ENCODE measurements at regions not wholly inside any gene's neighbourhood (a gene's known extent, or its start where the extent isn't known, plus 50 kb on each side); places are given as distances from the start of the nearest gene placed in this dataset.

- Mint-ChIP-seq H3K4me1 (ENCODE audit: low read depth) (no peaks in the 10 kb centered on the region), H3K36me3 (ENCODE audit: insufficient read depth) (no peaks in the 10 kb centered on the region), H3K9me3 (no peaks in the 10 kb centered on the region), H3K4me3 (no peak overlapping the region), H3K27me3 (ENCODE audit: low read depth) (peaks cover 2% of the 10 kb centered on the region)
- ATAC-seq, result no peak
- no peak for DNase-seq
These were observed 514.8 kb upstream of the ADARB2 start for GRCh38 chr10:2252096-2252495.

GRCh38 chr10:2251631-2252030 lies 514.3 kb upstream of the ADARB2 start:
- no peak overlapping the region for H3K4me3 Mint-ChIP-seq
- DNase-seq (no peak), ATAC-seq (no peak)
- H3K27me3 Mint-ChIP-seq (ENCODE audit: low read depth), result peaks cover 2% of the 10 kb centered on the region
- no peaks in the 10 kb centered on the region for H3K4me1 Mint-ChIP-seq (ENCODE audit: low read depth)
- no peaks in the 10 kb centered on the region for H3K36me3 Mint-ChIP-seq (ENCODE audit: insufficient read depth)
- no peaks in the 10 kb centered on the region for H3K9me3 Mint-ChIP-seq

GRCh38 chr10:2246747-2247146 lies 509.4 kb upstream of the ADARB2 start:
- DNase-seq (no peak), ATAC-seq (no peak)
- Mint-ChIP-seq H3K4me1 (ENCODE audit: low read depth) (no peaks in the 10 kb centered on the region), H3K9me3 (no peaks in the 10 kb centered on the region), H3K4me3 (no peak overlapping the region), H3K27me3 (ENCODE audit: low read depth) (no peaks in the 10 kb centered on the region), H3K36me3 (ENCODE audit: insufficient read depth) (no peaks in the 10 kb centered on the region)

GRCh38 chr10:2245580-2245979 lies 508.3 kb upstream of the ADARB2 start:
- DNase-seq, result no peak
- Mint-ChIP-seq H3K27me3 (ENCODE audit: low read depth) (no peaks in the 10 kb centered on the region), H3K4me1 (ENCODE audit: low read depth) (no peaks in the 10 kb centered on the region)

GRCh38 chr10:2244471-2244870 lies 507.1 kb upstream of the ADARB2 start:
- H3K27me3 Mint-ChIP-seq (ENCODE audit: low read depth), result no peaks in the 10 kb centered on the region
- H3K4me1 Mint-ChIP-seq (ENCODE audit: low read depth), result no peaks in the 10 kb centered on the region
- no peak overlapping the region for H3K4me3 Mint-ChIP-seq
- no peak for DNase-seq
- no peaks in the 10 kb centered on the region for H3K36me3 Mint-ChIP-seq (ENCODE audit: insufficient read depth)
- no peak for ATAC-seq
- H3K9me3 Mint-ChIP-seq, result no peaks in the 10 kb centered on the region

More at GRCh38 chr10:2245580-2245979, 508.3 kb upstream of the ADARB2 start:
- H3K4me3 Mint-ChIP-seq, result no peak overlapping the region
- no peak for ATAC-seq
- H3K36me3 Mint-ChIP-seq (ENCODE audit: insufficient read depth), result no peaks in the 10 kb centered on the region
- no peaks in the 10 kb centered on the region for H3K9me3 Mint-ChIP-seq

- DNase-seq (no peak), ATAC-seq (no peak)
- no peaks in the 10 kb centered on the region for H3K36me3 Mint-ChIP-seq (ENCODE audit: insufficient read depth)
- H3K27me3 Mint-ChIP-seq (ENCODE audit: low read depth), result no peaks in the 10 kb centered on the region
- no peaks in the 10 kb centered on the region for H3K9me3 Mint-ChIP-seq
- no peaks in the 10 kb centered on the region for H3K4me1 Mint-ChIP-seq (ENCODE audit: low read depth)
- H3K4me3 Mint-ChIP-seq, result no peak overlapping the region
These were observed 499.6 kb upstream of the ADARB2 start for GRCh38 chr10:2236876-2237275.

- H3K4me3 Mint-ChIP-seq, result no peak overlapping the region
- DNase-seq (no peak), ATAC-seq (no peak)
- no peaks in the 10 kb centered on the region for H3K36me3 Mint-ChIP-seq (ENCODE audit: insufficient read depth)
- no peaks in the 10 kb centered on the region for H3K9me3 Mint-ChIP-seq
- H3K4me1 Mint-ChIP-seq (ENCODE audit: low read depth), result no peaks in the 10 kb centered on the region
- H3K27me3 Mint-ChIP-seq (ENCODE audit: low read depth), result no peaks in the 10 kb centered on the region
These were observed 495.2 kb upstream of the ADARB2 start for GRCh38 chr10:2232479-2232878.

- no peak overlapping the region for H3K4me3 Mint-ChIP-seq
- H3K9me3 Mint-ChIP-seq, result no peaks in the 10 kb centered on the region
- no peaks in the 10 kb centered on the region for H3K4me1 Mint-ChIP-seq (ENCODE audit: low read depth)
- H3K27me3 Mint-ChIP-seq (ENCODE audit: low read depth), result no peaks in the 10 kb centered on the region
- no peaks in the 10 kb centered on the region for H3K36me3 Mint-ChIP-seq (ENCODE audit: insufficient read depth)
- ATAC-seq (no peak), DNase-seq (no peak)
These were observed 493.2 kb upstream of the ADARB2 start for GRCh38 chr10:2230478-2230877.

- ATAC-seq (no peak), DNase-seq (no peak)
- H3K4me3 Mint-ChIP-seq, result no peak overlapping the region
- H3K27me3 Mint-ChIP-seq (ENCODE audit: low read depth), result no peaks in the 10 kb centered on the region
- H3K36me3 Mint-ChIP-seq (ENCODE audit: insufficient read depth), result no peaks in the 10 kb centered on the region
- no peaks in the 10 kb centered on the region for H3K4me1 Mint-ChIP-seq (ENCODE audit: low read depth)
- no peaks in the 10 kb centered on the region for H3K9me3 Mint-ChIP-seq
These were observed 491.1 kb upstream of the ADARB2 start for GRCh38 chr10:2228320-2228901.

- no peaks in the 10 kb centered on the region for H3K27me3 Mint-ChIP-seq (ENCODE audit: low read depth)
- DNase-seq, result no peak
- H3K36me3 Mint-ChIP-seq (ENCODE audit: insufficient read depth), result no peaks in the 10 kb centered on the region
- no peak overlapping the region for H3K4me3 Mint-ChIP-seq
- no peaks in the 10 kb centered on the region for H3K9me3 Mint-ChIP-seq
- ATAC-seq, result no peak
- peaks cover 7% of the 10 kb centered on the region for H3K4me1 Mint-ChIP-seq (ENCODE audit: low read depth)
These were observed 488.3 kb upstream of the ADARB2 start for GRCh38 chr10:2225609-2226008.

- Mint-ChIP-seq H3K4me1 (ENCODE audit: low read depth) (peaks cover 7% of the 10 kb centered on the region), H3K4me3 (no peak overlapping the region), H3K9me3 (no peaks in the 10 kb centered on the region), H3K27me3 (ENCODE audit: low read depth) (no peaks in the 10 kb centered on the region), H3K36me3 (ENCODE audit: insufficient read depth) (no peaks in the 10 kb centered on the region)
- no peak for DNase-seq
- no peak for ATAC-seq
These were observed 486.4 kb upstream of the ADARB2 start for GRCh38 chr10:2223548-2224320.

- Mint-ChIP-seq H3K4me1 (ENCODE audit: low read depth) (peaks cover 7% of the 10 kb centered on the region), H3K9me3 (no peaks in the 10 kb centered on the region), H3K36me3 (ENCODE audit: insufficient read depth) (no peaks in the 10 kb centered on the region), H3K27me3 (ENCODE audit: low read depth) (no peaks in the 10 kb centered on the region), H3K4me3 (no peak overlapping the region)
- ATAC-seq (no peak), DNase-seq (no peak)
These were observed 485.3 kb upstream of the ADARB2 start for GRCh38 chr10:2222631-2223030.

GRCh38 chr10:2214805-2215204 lies 477.5 kb upstream of the ADARB2 start:
- ATAC-seq (no peak), DNase-seq (no peak)
- Mint-ChIP-seq H3K9me3 (no peaks in the 10 kb centered on the region), H3K36me3 (ENCODE audit: insufficient read depth) (no peaks in the 10 kb centered on the region), H3K4me1 (ENCODE audit: low read depth) (no peaks in the 10 kb centered on the region), H3K27me3 (ENCODE audit: low read depth) (peaks cover 4% of the 10 kb centered on the region), H3K4me3 (no peak overlapping the region)

GRCh38 chr10:2214092-2214491 lies 476.8 kb upstream of the ADARB2 start:
- DNase-seq (no peak), ATAC-seq (no peak)
- Mint-ChIP-seq H3K4me3 (no peak overlapping the region), H3K27me3 (ENCODE audit: low read depth) (peaks cover 5% of the 10 kb centered on the region), H3K36me3 (ENCODE audit: insufficient read depth) (no peaks in the 10 kb centered on the region), H3K9me3 (no peaks in the 10 kb centered on the region), H3K4me1 (ENCODE audit: low read depth) (no peaks in the 10 kb centered on the region)

- no peak for ATAC-seq
- peaks cover 6% of the 10 kb centered on the region for H3K27me3 Mint-ChIP-seq (ENCODE audit: low read depth)
- H3K4me1 Mint-ChIP-seq (ENCODE audit: low read depth), result no peaks in the 10 kb centered on the region
- H3K9me3 Mint-ChIP-seq, result no peaks in the 10 kb centered on the region
- DNase-seq, result no peak
- no peaks in the 10 kb centered on the region for H3K36me3 Mint-ChIP-seq (ENCODE audit: insufficient read depth)
- no peak overlapping the region for H3K4me3 Mint-ChIP-seq
These were observed 475.0 kb upstream of the ADARB2 start for GRCh38 chr10:2212244-2212834.

Measured in activated T-cell treated with anti-CD3 and anti-CD28 coated beads, Interleukin-2, amount 50 U/mL, for 4 hours (primary cell).